ENCODE measurements at regions not wholly inside any gene's neighbourhood (a gene's known extent, or its start where the extent isn't known, plus 50 kb on each side); places are given as distances from the start of the nearest gene placed in this dataset.

DNA sequence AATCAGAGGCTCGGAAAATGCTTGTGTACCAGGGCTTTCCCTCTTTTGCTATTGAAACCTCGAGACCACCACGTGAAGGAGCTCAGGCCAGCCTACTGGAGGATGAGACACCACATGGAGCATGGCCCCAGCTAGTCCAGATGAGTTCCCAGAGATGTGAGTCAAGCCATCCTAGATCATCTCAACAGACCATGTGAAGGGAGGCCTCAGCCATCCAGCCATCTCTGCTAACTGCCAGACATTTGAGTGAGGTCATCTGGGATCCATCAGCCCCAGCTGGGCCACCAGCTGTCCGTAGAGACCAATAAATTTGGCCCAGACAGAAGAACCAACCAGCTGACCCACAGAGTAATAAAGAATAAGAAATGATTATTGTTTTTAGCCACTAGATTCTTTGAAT is 62.8 kb upstream of the PROK2 start:
- DNase-seq (ENCODE audit: low read depth) = no peak
- TF ChIP-seq, protein P1, sequence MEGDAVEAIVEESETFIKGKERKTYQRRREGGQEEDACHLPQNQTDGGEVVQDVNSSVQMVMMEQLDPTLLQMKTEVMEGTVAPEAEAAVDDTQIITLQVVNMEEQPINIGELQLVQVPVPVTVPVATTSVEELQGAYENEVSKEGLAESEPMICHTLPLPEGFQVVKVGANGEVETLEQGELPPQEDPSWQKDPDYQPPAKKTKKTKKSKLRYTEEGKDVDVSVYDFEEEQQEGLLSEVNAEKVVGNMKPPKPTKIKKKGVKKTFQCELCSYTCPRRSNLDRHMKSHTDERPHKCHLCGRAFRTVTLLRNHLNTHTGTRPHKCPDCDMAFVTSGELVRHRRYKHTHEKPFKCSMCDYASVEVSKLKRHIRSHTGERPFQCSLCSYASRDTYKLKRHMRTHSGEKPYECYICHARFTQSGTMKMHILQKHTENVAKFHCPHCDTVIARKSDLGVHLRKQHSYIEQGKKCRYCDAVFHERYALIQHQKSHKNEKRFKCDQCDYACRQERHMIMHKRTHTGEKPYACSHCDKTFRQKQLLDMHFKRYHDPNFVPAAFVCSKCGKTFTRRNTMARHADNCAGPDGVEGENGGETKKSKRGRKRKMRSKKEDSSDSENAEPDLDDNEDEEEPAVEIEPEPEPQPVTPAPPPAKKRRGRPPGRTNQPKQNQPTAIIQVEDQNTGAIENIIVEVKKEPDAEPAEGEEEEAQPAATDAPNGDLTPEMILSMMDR (IDR thresholded peaks at IDR 0.05; ENCODE audit: control insufficient read depth, insufficient read depth, low read depth, low read length, missing control alignments) = no peak
- H3K4me3 ChIP-seq (ENCODE audit: control insufficient read depth, low read depth, low read length) = no peak overlapping the region

- DNase-seq (ENCODE audit: low read depth) = no peak
- TF ChIP-seq, protein P1 (IDR thresholded peaks at IDR 0.05; ENCODE audit: control insufficient read depth, insufficient read depth, low read depth, low read length, missing control alignments) = no peak
- no peak overlapping the region for H3K4me3 ChIP-seq (ENCODE audit: control insufficient read depth, low read depth, low read length)
Observed at GRCh38 chr3:71846185-71846584, 61.2 kb upstream of the PROK2 start.

DNA sequence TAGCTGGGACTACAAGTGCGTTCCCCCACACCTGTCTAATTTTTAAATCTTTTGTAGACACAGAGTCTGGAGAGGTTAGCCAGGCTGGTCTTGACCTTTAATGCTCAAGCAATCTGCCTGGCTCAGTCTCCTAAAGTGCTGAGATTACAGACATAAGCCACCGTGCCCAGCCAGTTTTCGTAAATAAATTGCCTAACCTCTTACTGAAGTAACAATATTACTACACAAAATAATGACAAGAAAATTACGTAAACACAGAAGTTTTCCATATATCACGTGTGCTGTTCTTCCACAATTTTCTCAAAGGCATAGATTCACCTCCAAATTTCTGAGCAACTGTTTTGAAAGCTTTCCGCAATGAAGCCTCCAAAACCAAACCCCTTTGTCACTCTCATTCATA is 58.1 kb upstream of the PROK2 start:
- TF ChIP-seq, protein P1 (IDR thresholded peaks at IDR 0.05; ENCODE audit: control insufficient read depth, insufficient read depth, low read depth, low read length, missing control alignments) = no peak
- H3K4me3 ChIP-seq (ENCODE audit: control insufficient read depth, low read depth, low read length) = no peak overlapping the region
- DNase-seq (ENCODE audit: low read depth) = no peak

- TF ChIP-seq, protein P1 (IDR thresholded peaks at IDR 0.05; ENCODE audit: control insufficient read depth, insufficient read depth, low read depth, low read length, missing control alignments) = no peak
- no peak for DNase-seq (ENCODE audit: low read depth)
- H3K4me3 ChIP-seq (ENCODE audit: control insufficient read depth, low read depth, low read length) = no peak overlapping the region
Observed at GRCh38 chr3:71838406-71838805, 53.5 kb upstream of the PROK2 start.

Data from AG09309 (cell line).